Fibroblast of lung (primary cell): ENCODE measurements at regions not wholly inside any gene's neighbourhood (a gene's known extent, or its start where the extent isn't known, plus 50 kb on each side); places are given as distances from the start of the nearest gene placed in this dataset.

Source experiments
- DNase-seq, 2 donors: peaks; one replicate each; pipeline versions ENCODE4 v3.0.0 to v3.0.0-alpha.2; 2010; ENCODE audit warnings: low read depth in 2 of 2
- H2AFZ ChIP-seq: 2 replicates; pipeline ENCODE4 v1.5.1; 2012; ENCODE audit warnings: low read length, control low read depth, inconsistent platforms
- H3K27ac ChIP-seq: 2 replicates; pipeline ENCODE4 v1.5.1; 2011; ENCODE audit warnings: low read length, control low read depth; ENCODE audit not compliant: insufficient read depth
- H3K27me3 ChIP-seq: 2 replicates; pipeline ENCODE4 v1.5.1; 2011; ENCODE audit warnings: mild to moderate bottlenecking, low read length; ENCODE audit not compliant: control insufficient read depth, insufficient read depth
- H3K36me3 ChIP-seq: 2 replicates; pipeline ENCODE4 v1.5.1; 2011; ENCODE audit warnings: low read length; ENCODE audit not compliant: control insufficient read depth, insufficient read depth
- H3K4me1 ChIP-seq: 2 replicates; pipeline ENCODE4 v1.5.1; 2011; ENCODE audit warnings: low read length; ENCODE audit not compliant: control insufficient read depth, insufficient read depth; ENCODE audit errors: extremely low read depth
- H3K4me2 ChIP-seq: 2 replicates; pipeline ENCODE4 v1.5.1; 2011; ENCODE audit warnings: low read length, control low read depth; ENCODE audit not compliant: insufficient read depth; ENCODE audit errors: extremely low read depth
- H3K4me3 ChIP-seq, 4 experiments: fragments of 200-600 bp in 1 of 4; sonication (generic) in 1 of 4; replicated peaks in 1 of 4; 2 replicates each; pipeline ENCODE4 v1.5.1; 2011 to 2016; ENCODE audit warnings: low read length in 4 of 4, low read depth in 3 of 4, mild to moderate bottlenecking in 3 of 4, control low read depth in 2 of 4, inconsistent platforms in 1 of 4, mixed read lengths in 1 of 4; ENCODE audit not compliant: insufficient read depth in 1 of 4; ENCODE audit errors: control extremely low read depth in 1 of 4
- H3K79me2 ChIP-seq: 2 replicates; pipeline ENCODE4 v1.5.1; 2012; ENCODE audit warnings: mild to moderate bottlenecking, low read length, inconsistent platforms; ENCODE audit not compliant: control insufficient read depth, insufficient read depth
- H3K9ac ChIP-seq: 2 replicates; pipeline ENCODE4 v1.5.1; 2011; ENCODE audit warnings: mild to moderate bottlenecking, low read length, control low read depth; ENCODE audit not compliant: insufficient read depth
- H3K9me3 ChIP-seq: 2 replicates; pipeline ENCODE4 v1.5.1; 2012; ENCODE audit warnings: low read depth, low read length; ENCODE audit not compliant: control insufficient read depth, insufficient read depth
- H4K20me1 ChIP-seq: 2 replicates; pipeline ENCODE4 v1.5.1; 2011; ENCODE audit warnings: low read length; ENCODE audit not compliant: control insufficient read depth, insufficient read depth; ENCODE audit errors: extremely low read depth
- CTCF ChIP-seq, 2 donors: IDR thresholded peaks in 1 of 2; conservative IDR thresholded peaks in 1 of 2; 1 replicate in 1 of 2; 2 replicates in 1 of 2; pipeline ENCODE4 v1.5.1; 2011 to 2012; ENCODE audit warnings: low read length in 2 of 2, control low read depth in 1 of 2, inconsistent platforms in 1 of 2, low read depth in 1 of 2, mild to moderate bottlenecking in 1 of 2
- EZH2 ChIP-seq: IDR thresholded peaks from 2 replicates; pipeline ENCODE4 v1.5.1; 2012; ENCODE audit warnings: low read length, control low read depth, mild to moderate bottlenecking; ENCODE audit errors: missing control alignments

- no peak overlapping the region for H3K4me3 ChIP-seq
- no peak for DNase-seq
Observed at GRCh38 chr2:67179526-67179925, 217.6 kb upstream of the ETAA1 start.

GRCh38 chr2:67180841-67181240, 216.3 kb upstream of the ETAA1 start:
- no peak overlapping the region for H3K9ac ChIP-seq
- no peaks in the 10 kb centered on the region for H3K36me3 ChIP-seq
- no peak overlapping the region for H3K4me2 ChIP-seq
- H3K79me2 ChIP-seq: no peaks in the 10 kb centered on the region
- H3K27me3 ChIP-seq: no peaks in the 10 kb centered on the region
- no peak overlapping the region for H3K27ac ChIP-seq
- no peaks in the 10 kb centered on the region for H3K9me3 ChIP-seq
- H4K20me1 ChIP-seq: no peaks in the 10 kb centered on the region
- H2AFZ ChIP-seq: no peak overlapping the region
- H3K4me1 ChIP-seq: no peaks in the 10 kb centered on the region
- no peak for TF ChIP-seq EZH2
- TF ChIP-seq CTCF (conservative IDR thresholded peaks at IDR 0.05 in 1 of 2, IDR thresholded peaks at IDR 0.05 in 1 of 2; ENCODE audit: low read depth in 1 of 2, low read length in 2 of 2): no peak
- DNase-seq: no peak
- H3K4me3 ChIP-seq: no peak overlapping the region

More at GRCh38 chr2:67179526-67179925, 217.6 kb upstream of the ETAA1 start:
- Histone ChIP-seq H3K9me3 (no peaks in the 10 kb centered on the region), H4K20me1 (no peaks in the 10 kb centered on the region), H3K36me3 (no peaks in the 10 kb centered on the region), H3K9ac (no peak overlapping the region), H3K79me2 (no peaks in the 10 kb centered on the region), H2AFZ (no peak overlapping the region), H3K27ac (no peak overlapping the region), H3K4me1 (no peaks in the 10 kb centered on the region), H3K27me3 (no peaks in the 10 kb centered on the region), H3K4me2 (no peak overlapping the region)
- TF ChIP-seq CTCF (conservative IDR thresholded peaks at IDR 0.05 in 1 of 2, IDR thresholded peaks at IDR 0.05 in 1 of 2; ENCODE audit: low read depth in 1 of 2, low read length in 2 of 2) (no peak), EZH2 (no peak)

GRCh38 chr2:67182884-67183283, 214.2 kb upstream of the ETAA1 start:
- no peak overlapping the region for H3K4me3 ChIP-seq
- no peak for DNase-seq

More at GRCh38 chr2:67182884-67183283, 214.2 kb upstream of the ETAA1 start:
- H3K9ac ChIP-seq: no peak overlapping the region
- H3K79me2 ChIP-seq: no peaks in the 10 kb centered on the region
- no peaks in the 10 kb centered on the region for H4K20me1 ChIP-seq
- no peaks in the 10 kb centered on the region for H3K9me3 ChIP-seq
- H3K27ac ChIP-seq: no peak overlapping the region
- no peak overlapping the region for H2AFZ ChIP-seq
- no peaks in the 10 kb centered on the region for H3K36me3 ChIP-seq
- no peak for TF ChIP-seq EZH2
- TF ChIP-seq CTCF (conservative IDR thresholded peaks at IDR 0.05 in 1 of 2, IDR thresholded peaks at IDR 0.05 in 1 of 2; ENCODE audit: low read depth in 1 of 2, low read length in 2 of 2): no peak
- H3K4me2 ChIP-seq: no peak overlapping the region
- no peaks in the 10 kb centered on the region for H3K27me3 ChIP-seq
- H3K4me1 ChIP-seq: no peaks in the 10 kb centered on the region
